NCI-H526 (cell line): ENCODE measurements at regions not wholly inside any gene's neighbourhood (a gene's known extent, or its start where the extent isn't known, plus 50 kb on each side); places are given as distances from the start of the nearest gene placed in this dataset.

Source experiments
- DNase-seq, 2 experiments: peaks; one replicate each; lab custom pipeline; 2025; lab: John Stamatoyannopoulos, UW

GRCh38 chr1:244196571-244197285 is 145.6 kb downstream of the ZBTB18 start:
- DNase-seq: no peak

GRCh38 chr1:244197851-244198375 is 146.8 kb downstream of the ZBTB18 start:
- peak in 1 of 2 experiments; percentile 35 for DNase-seq

DNA sequence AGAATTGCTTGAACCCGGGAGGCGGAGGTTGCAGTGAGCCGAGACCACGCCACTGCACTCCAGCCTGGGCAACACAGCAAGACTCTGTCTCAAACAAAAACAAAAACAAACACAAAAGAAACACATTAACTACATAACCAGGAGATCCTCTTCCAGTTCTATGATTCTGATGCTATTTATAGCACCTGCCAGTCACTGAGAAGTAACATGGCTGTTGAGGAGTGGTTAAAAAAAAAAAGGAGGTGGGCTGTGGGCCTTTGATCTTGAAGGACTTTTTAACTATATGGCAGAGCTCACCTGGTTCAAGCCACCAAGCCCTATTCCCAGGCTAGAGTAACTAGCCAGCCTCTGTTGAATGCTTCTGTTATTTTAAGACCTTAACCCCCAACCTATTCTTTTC is 148.8 kb downstream of the ZBTB18 start:
- no peak for DNase-seq

GRCh38 chr1:244200596-244200995 is 149.5 kb downstream of the ZBTB18 start:
- DNase-seq: no peak

DNA sequence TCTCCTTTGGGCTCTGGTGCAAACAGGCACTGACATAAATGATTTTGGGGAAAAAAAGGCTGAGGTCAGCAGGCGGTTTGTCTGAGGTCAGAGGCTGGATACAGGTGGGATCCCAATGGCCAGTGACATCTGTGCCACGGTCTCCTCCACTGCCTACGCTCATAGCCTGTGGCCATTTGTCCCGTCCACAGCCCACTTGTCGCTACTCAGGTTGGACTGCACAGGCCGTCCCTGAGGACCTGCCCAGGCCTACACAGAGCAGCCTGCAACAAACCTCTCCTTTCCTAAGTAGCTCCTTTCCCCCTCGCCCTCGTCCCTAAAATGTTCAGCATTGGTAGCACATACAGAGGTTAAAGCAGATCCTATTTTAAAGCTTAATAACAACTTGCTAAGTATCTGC is 150.7 kb downstream of the ZBTB18 start:
- DNase-seq: no peak

GRCh38 chr1:244204004-244204403 is 152.9 kb downstream of the ZBTB18 start:
- DNase-seq: no peak

DNA sequence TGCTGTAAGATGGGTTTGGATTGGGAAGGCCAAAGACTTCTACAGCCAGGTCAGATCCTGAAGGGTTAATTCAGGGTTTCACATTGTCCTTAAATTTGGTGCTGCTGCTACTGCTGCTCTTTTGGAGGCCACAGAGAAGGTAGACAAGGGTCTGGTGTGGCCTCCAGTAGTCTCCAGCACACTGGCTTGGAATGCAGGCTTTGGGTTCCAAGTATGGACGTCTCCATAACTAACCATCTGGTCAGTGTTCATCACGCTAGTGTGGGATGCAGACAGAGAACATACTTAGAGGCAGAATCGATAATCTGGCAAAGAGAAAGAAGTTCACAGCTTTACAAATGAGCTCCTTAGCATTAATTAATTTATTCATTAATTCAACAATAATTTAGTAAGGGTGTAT is 154.1 kb downstream of the ZBTB18 start:
- no peak for DNase-seq

DNA sequence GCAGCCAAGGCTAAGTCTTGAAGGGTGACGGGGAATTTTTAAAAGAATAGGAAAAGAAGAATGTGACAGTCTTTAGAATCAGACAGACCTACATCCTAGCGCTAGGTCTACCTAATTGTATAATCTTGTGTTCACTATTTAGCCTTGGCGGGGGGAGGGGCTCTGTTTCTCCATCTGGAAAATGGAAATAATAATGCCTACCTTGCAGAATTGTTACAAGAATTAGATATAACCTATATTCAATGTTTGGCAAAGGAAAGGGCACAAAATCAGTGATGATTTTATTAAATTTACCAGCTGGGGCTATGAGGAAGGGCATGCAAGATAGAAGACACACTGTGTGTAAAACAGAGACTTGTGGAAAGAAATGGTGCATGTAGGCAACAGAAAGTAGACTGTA is 154.8 kb downstream of the ZBTB18 start:
- no peak for DNase-seq

DNA sequence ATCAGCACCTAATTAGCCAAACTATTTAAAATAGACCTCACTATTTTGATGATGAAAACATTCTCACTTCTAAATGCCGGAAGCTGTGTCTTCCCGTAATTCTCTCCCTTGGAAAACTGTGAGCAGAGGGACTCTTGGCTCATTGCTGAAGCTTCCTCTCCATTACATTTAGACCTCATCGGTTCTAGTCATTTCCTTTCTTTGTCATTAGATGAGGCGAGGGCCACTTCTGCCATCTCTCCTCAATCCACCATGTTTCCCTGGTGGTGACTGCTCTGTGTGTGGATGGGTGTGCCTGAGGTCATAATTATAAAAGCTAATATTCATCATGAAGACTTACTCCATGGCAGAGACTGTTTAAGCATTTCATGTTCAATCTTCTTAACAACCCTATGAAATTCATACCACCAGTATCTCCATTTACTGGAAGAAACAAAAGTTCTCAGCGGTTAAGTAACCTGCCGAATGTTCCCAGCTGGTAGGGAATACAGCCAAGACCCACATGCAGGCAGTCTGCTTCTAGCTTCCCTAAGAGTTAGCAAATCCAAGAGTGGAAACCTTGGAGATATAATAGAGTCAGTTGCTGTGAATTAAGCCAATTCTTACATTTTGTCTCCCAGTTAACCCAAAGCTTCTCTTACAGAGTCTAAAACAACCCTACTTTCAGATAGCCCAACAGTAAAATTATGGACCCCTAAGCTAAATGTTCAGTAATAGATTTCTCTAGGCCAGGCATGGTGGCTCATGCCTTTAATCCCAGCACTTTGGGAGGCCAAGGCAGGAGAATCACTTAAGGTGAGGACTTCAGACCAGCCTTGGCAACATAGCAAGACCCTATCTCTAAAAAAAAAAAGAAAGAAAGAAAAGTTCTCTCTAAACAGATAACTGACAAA is 156.2 kb downstream of the ZBTB18 start:
- no peak for DNase-seq

DNA sequence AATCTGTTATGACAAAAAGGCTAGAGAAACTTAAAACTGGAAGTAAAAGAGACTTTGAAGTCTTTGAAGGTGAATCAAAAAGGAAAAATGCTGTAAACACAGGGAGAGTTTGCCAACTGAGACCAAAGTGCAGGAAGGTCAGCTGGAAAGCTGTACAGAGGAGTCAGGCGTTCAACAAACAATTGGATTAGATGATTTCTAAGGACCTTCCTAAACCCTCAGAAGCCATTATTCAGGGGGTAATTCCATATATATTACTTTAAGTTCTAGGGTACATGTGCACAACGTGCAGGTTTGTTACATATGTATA is 156.8 kb downstream of the ZBTB18 start:
- DNase-seq: no peak

- no peak for DNase-seq
These were observed 158.9 kb downstream of the ZBTB18 start for GRCh38 chr1:244209955-244210354.

GRCh38 chr1:244210884-244211558 is 159.9 kb downstream of the ZBTB18 start:
- peak in 1 of 2 experiments; percentile 22 for DNase-seq

GRCh38 chr1:244211559-244211944 is 160.5 kb downstream of the ZBTB18 start:
- DNase-seq: no peak

DNA sequence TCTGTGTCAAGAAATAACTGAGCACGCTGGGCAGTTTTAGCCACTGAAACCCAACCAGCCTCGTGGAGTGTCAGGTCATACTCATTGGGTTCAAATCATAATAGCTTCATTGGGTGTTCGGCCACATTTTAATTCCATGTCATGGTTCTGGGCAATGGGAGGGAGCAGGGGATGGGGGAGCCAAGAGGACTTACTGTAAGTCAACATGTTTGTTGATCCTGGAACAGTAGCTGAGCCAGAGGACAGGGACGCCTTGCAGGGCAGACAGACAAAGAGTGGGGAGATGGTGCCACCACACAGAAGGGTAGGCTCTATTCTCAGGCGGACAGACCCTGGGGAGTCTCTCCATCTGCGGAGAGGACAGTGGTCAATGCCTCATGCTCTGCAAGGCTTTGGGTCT is 161.1 kb downstream of the ZBTB18 start:
- no peak for DNase-seq

- DNase-seq: no peak
These were observed 161.9 kb downstream of the ZBTB18 start for GRCh38 chr1:244212797-244213475.

DNA sequence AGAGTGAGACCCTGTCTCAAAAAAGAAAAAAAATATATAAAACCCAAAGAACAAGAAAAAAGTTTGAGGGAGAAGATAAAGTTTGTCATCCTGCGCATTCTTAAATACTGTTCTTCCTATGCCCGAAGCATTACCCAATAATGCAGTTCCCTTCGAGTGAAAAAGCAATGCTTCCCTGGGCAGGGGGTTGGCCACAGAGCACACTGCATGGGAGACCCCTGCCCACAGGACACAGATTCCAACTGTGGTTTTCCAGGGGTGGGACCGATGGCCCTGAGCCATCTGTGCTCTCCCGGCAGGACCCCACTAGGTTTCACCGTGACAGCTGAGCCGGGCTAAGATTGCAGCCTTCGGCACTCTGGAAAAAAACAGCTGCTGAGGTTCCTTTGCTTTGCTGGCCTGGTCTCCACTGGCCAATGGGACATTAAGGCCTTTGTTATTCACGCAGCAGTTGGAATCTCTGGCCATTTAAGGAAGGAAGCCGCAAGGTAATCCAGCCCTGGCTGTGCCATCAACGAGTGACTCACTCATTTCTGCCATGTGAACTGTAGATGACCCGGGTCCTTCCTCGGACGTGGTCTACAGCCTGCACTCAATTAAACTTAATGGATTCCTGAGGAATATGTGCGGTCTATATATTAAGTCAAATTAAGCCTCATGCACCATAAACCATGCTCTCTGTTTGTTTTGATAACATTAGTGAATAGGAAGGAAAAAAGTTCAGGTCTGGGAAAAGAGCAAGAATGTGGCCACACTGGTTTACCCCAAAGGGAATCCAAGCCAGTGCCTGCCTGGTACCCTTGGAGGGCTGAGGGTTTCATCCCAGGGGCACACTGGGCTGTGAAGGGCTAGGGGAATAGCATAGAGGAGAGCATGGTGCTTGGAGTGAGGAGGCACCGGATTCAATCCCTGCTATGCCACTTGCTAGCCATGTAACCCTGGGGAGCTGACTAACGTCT is 163.2 kb downstream of the ZBTB18 start:
- DNase-seq: no peak

- DNase-seq: no peak
These were observed 165.8 kb downstream of the ZBTB18 start for GRCh38 chr1:244216836-244217235.

GRCh38 chr1:244217711-244218110 is 166.6 kb downstream of the ZBTB18 start:
- DNase-seq: no peak

GRCh38 chr1:244218220-244218619 is 167.1 kb downstream of the ZBTB18 start:
- no peak for DNase-seq

- DNase-seq: no peak
These were observed 168.1 kb downstream of the ZBTB18 start for GRCh38 chr1:244219149-244219548.

- DNase-seq: no peak
These were observed 168.7 kb downstream of the ZBTB18 start for GRCh38 chr1:244219802-244220201.
